HG02885 (cell line): ENCODE measurements at regions not wholly inside any gene's neighbourhood (a gene's known extent, or its start where the extent isn't known, plus 50 kb on each side); places are given as distances from the start of the nearest gene placed in this dataset.

Experiments
- ATAC-seq: cut with Tn5 transposase; IDR thresholded peaks from one replicate; pipeline ENCODE4 v1.9.1; 2021; ENCODE audit warnings: mild to moderate bottlenecking; ENCODE audit not compliant: unreplicated experiment, poor library complexity

GRCh38 chr4:30783751-30784150 lies 63.6 kb downstream of the PCDH7 start:
- no peak for ATAC-seq

GRCh38 chr4:30789219-30789671 lies 69.1 kb downstream of the PCDH7 start:
- no peak for ATAC-seq

- ATAC-seq, result no peak
Measured at GRCh38 chr4:30790123-30790522, 70.0 kb downstream of the PCDH7 start.

- no peak for ATAC-seq
Measured at GRCh38 chr4:30790998-30791397, 70.8 kb downstream of the PCDH7 start.

- ATAC-seq, result no peak
Measured at GRCh38 chr4:30792601-30793000, 72.4 kb downstream of the PCDH7 start.

GRCh38 chr4:30801876-30802275 lies 81.7 kb downstream of the PCDH7 start:
- no peak for ATAC-seq

GRCh38 chr4:30802622-30803323 lies 82.6 kb downstream of the PCDH7 start:
- no peak for ATAC-seq

- ATAC-seq, result no peak
Measured at GRCh38 chr4:30808276-30808675, 88.1 kb downstream of the PCDH7 start.

GRCh38 chr4:30811296-30811695 lies 91.1 kb downstream of the PCDH7 start:
- no peak for ATAC-seq

- no peak for ATAC-seq
Measured at GRCh38 chr4:30815685-30816084, 95.5 kb downstream of the PCDH7 start.

- ATAC-seq, result no peak
Measured at GRCh38 chr4:30817447-30817846, 97.3 kb downstream of the PCDH7 start.

GRCh38 chr4:30818541-30818940 lies 98.4 kb downstream of the PCDH7 start:
- ATAC-seq, result no peak

GRCh38 chr4:30821275-30821674 lies 101.1 kb downstream of the PCDH7 start:
- no peak for ATAC-seq

- ATAC-seq, result no peak
Measured at GRCh38 chr4:30821859-30822612, 101.9 kb downstream of the PCDH7 start.

GRCh38 chr4:30822911-30823551 lies 102.9 kb downstream of the PCDH7 start:
- ATAC-seq, result no peak

GRCh38 chr4:30825008-30825770 lies 105.0 kb downstream of the PCDH7 start:
- no peak for ATAC-seq

GRCh38 chr4:30828264-30828926 lies 108.2 kb downstream of the PCDH7 start:
- ATAC-seq, result no peak

GRCh38 chr4:30832639-30833038 lies 112.5 kb downstream of the PCDH7 start:
- no peak for ATAC-seq

- no peak for ATAC-seq
Measured at GRCh38 chr4:30833206-30833605, 113.0 kb downstream of the PCDH7 start.

GRCh38 chr4:30835044-30835443 lies 114.9 kb downstream of the PCDH7 start:
- no peak for ATAC-seq
